Gastroesophageal sphincter (tissue), 4 donors: ENCODE measurements at regions not wholly inside any gene's neighbourhood (a gene's known extent, or its start where the extent isn't known, plus 50 kb on each side); places are given as distances from the start of the nearest gene placed in this dataset.

ENCODE experiments used
- ATAC-seq: fragments of 150-250 bp; one replicate; pipeline ENCODE4 v1.9.1; 2016; ENCODE audit warnings: mild to moderate bottlenecking, moderate library complexity
- H3K27ac ChIP-seq, 4 donors: fragments of 200-600 bp; sonication (generic) in 3 of 4; 1 replicate in 3 of 4; 2 replicates in 1 of 4; pipeline ENCODE4 v1.5.1; 2016 to 2019
- H3K27me3 ChIP-seq: fragments of 200-600 bp; sonication (generic); one replicate; pipeline ENCODE4 v1.5.1; 2019
- H3K36me3 ChIP-seq, 2 donors: fragments of 200-600 bp; sonication (generic); one replicate each; pipeline ENCODE4 v1.5.1; 2019; ENCODE audit warnings: control low read depth in 1 of 2
- H3K4me1 ChIP-seq, 3 donors: fragments of 200-600 bp; sonication (generic); 1 replicate in 2 of 3; 2 replicates in 1 of 3; pipeline ENCODE4 v1.5.1; 2016 to 2019; ENCODE audit warnings: control low read depth in 2 of 3
- H3K4me3 ChIP-seq, 2 donors: fragments of 200-600 bp; sonication (generic); one replicate each; pipeline ENCODE4 v1.5.1; 2019; ENCODE audit warnings: mild to moderate bottlenecking in 1 of 2, moderate library complexity in 1 of 2
- H3K9me3 ChIP-seq, 3 donors: fragments of 200-600 bp; sonication (generic); one replicate each; pipeline ENCODE4 v1.5.1; 2017 to 2019; ENCODE audit warnings: control low read depth in 2 of 3
- CTCF ChIP-seq, 4 experiments: fragments of 200-600 bp in 2 of 4; fragments of 450-650 bp in 2 of 4; sonication (generic) in 1 of 4; IDR thresholded peaks; one replicate each; pipeline ENCODE4 v1.5.1; 2017 to 2019; ENCODE audit warnings: antibody characterized with exemption in 4 of 4, mild to moderate bottlenecking in 2 of 4, moderate library complexity in 2 of 4
- EP300 ChIP-seq: sonication (generic); formaldehyde crosslinking; IDR thresholded peaks from one replicate; pipeline ENCODE4 v1.6.1; 2017; ENCODE audit warnings: antibody characterized with exemption, mild to moderate bottlenecking
- POLR2A ChIP-seq, 2 donors: fragments of 450-650 bp; IDR thresholded peaks; one replicate each; pipeline ENCODE4 v1.6.1; 2017; ENCODE audit warnings: antibody characterized with exemption in 2 of 2, mild to moderate bottlenecking in 2 of 2, moderate library complexity in 1 of 2
- POLR2AphosphoS5 ChIP-seq: sonication (generic); formaldehyde crosslinking; IDR thresholded peaks from one replicate; pipeline ENCODE4 v1.6.1; 2017; ENCODE audit warnings: antibody characterized with exemption
- WGBS, 2 donors: methylation state at CpG; one replicate each; pipeline ENCODE4 v1.1.5; 2018; ENCODE audit warnings: low coverage in 1 of 2; 5-methylcytosine and 5-hydroxymethylcytosine counted together

- Histone ChIP-seq H3K27me3 (no peaks in the 10 kb centered on the region), H3K4me3 (no peak overlapping the region), H3K36me3 (no peaks in the 10 kb centered on the region), H3K27ac (no peak overlapping the region), H3K9me3 (no peaks in the 10 kb centered on the region), H3K4me1 (no peaks in the 10 kb centered on the region)
- ATAC-seq: no peak
- WGBS, 2 donors: 86 to 100% methylated on average over 1 of the region's 1 CpG
- TF ChIP-seq EP300 (no peak), POLR2A (IDR thresholded peaks at IDR 0.05) (no peak), POLR2AphosphoS5 (no peak)
These were observed 2002.9 kb upstream of the NUDT12 start for GRCh38 chr5:105565531-105565930.

- no peak overlapping the region for H3K4me3 ChIP-seq
- 98 to 100% methylated on average over 2 to 8 of the region's 8 CpGs for WGBS, 2 donors
- TF ChIP-seq POLR2AphosphoS5: no peak
These were observed 2001.3 kb upstream of the NUDT12 start for GRCh38 chr5:105563842-105564241.

GRCh38 chr5:105554568-105555169, 1992.1 kb upstream of the NUDT12 start:
- no peak for TF ChIP-seq EP300
- TF ChIP-seq POLR2AphosphoS5: no peak
- TF ChIP-seq CTCF (IDR thresholded peaks at IDR 0.05): no peak
- no peak for TF ChIP-seq POLR2A (IDR thresholded peaks at IDR 0.05)
- Histone ChIP-seq H3K4me1 (no peaks in the 10 kb centered on the region), H3K27me3 (no peaks in the 10 kb centered on the region), H3K36me3 (no peaks in the 10 kb centered on the region), H3K9me3 (no peaks in the 10 kb centered on the region), H3K27ac (no peak overlapping the region), H3K4me3 (no peak overlapping the region)
- ATAC-seq: no peak
- 91 to 93% methylated on average over 4 of the region's 4 CpGs for whole genome bisulfite sequencing, 2 donors

More at GRCh38 chr5:105563842-105564241, 2001.3 kb upstream of the NUDT12 start:
- no peak for ATAC-seq
- Histone ChIP-seq H3K36me3 (no peaks in the 10 kb centered on the region), H3K9me3 (no peaks in the 10 kb centered on the region), H3K27me3 (no peaks in the 10 kb centered on the region), H3K27ac (no peak overlapping the region), H3K4me1 (no peaks in the 10 kb centered on the region)

GRCh38 chr5:105544300-105544699, 1981.7 kb upstream of the NUDT12 start:
- H3K27ac ChIP-seq: no peak overlapping the region
- no peaks in the 10 kb centered on the region for H3K36me3 ChIP-seq
- H3K4me3 ChIP-seq: no peak overlapping the region
- no peaks in the 10 kb centered on the region for H3K4me1 ChIP-seq
- no peak for ATAC-seq
- 62 to 63% methylated on average over 1 of the region's 1 CpG for WGBS, 2 donors
- H3K27me3 ChIP-seq: no peaks in the 10 kb centered on the region
- TF ChIP-seq EP300 (no peak), POLR2A (IDR thresholded peaks at IDR 0.05) (no peak), POLR2AphosphoS5 (no peak), CTCF (IDR thresholded peaks at IDR 0.05) (no peak)
- H3K9me3 ChIP-seq: no peaks in the 10 kb centered on the region

GRCh38 chr5:105536675-105537074, 1974.1 kb upstream of the NUDT12 start:
- no peak overlapping the region for H3K27ac ChIP-seq
- no peak for ATAC-seq
- H3K36me3 ChIP-seq: no peaks in the 10 kb centered on the region
- no peaks in the 10 kb centered on the region for H3K27me3 ChIP-seq
- H3K9me3 ChIP-seq: no peaks in the 10 kb centered on the region
- no peaks in the 10 kb centered on the region for H3K4me1 ChIP-seq
- no peak overlapping the region for H3K4me3 ChIP-seq
- TF ChIP-seq POLR2A (IDR thresholded peaks at IDR 0.05): no peak
- TF ChIP-seq CTCF (IDR thresholded peaks at IDR 0.05): no peak
- TF ChIP-seq POLR2AphosphoS5: no peak
- no peak for TF ChIP-seq EP300

GRCh38 chr5:105530716-105531261, 1968.2 kb upstream of the NUDT12 start:
- no peaks in the 10 kb centered on the region for H3K36me3 ChIP-seq
- TF ChIP-seq CTCF (IDR thresholded peaks at IDR 0.05) (no peak), POLR2AphosphoS5 (no peak), EP300 (no peak), POLR2A (IDR thresholded peaks at IDR 0.05) (no peak)
- H3K27ac ChIP-seq: no peak overlapping the region
- H3K4me1 ChIP-seq: no peaks in the 10 kb centered on the region
- WGBS, 2 donors: 74 to 90% methylated on average over 3 of the region's 3 CpGs
- ATAC-seq: no peak
- H3K9me3 ChIP-seq: peaks cover 0 to 23% (median 0%) of the 10 kb centered on the region in 3 donors
- H3K4me3 ChIP-seq: no peak overlapping the region
- no peaks in the 10 kb centered on the region for H3K27me3 ChIP-seq
